Endothelial cell of umbilical vein (primary cell): ENCODE measurements at regions not wholly inside any gene's neighbourhood (a gene's known extent, or its start where the extent isn't known, plus 50 kb on each side); places are given as distances from the start of the nearest gene placed in this dataset.

Experiments used
- BruUV-seq: library from RNA; stranded (reverse); fragments of 400-500 nt; replicated peaks from 2 replicates; lab custom pipeline; 2021; lab: Mats Ljungman, UMichigan
- CTCF ChIA-PET: fragments of 300-600, 350-600 bp; sonication (Branson Sonifier 250); formaldehyde crosslinking; loops from one replicate; lab custom pipeline; 2021; ENCODE audit warnings: antibody characterized with exemption, inconsistent platforms; lab: Charles Lee
- POLR2A ChIA-PET: fragments of 300-600, 350-600 bp; sonication (Branson Sonifier 250); formaldehyde crosslinking; loops from one replicate; lab custom pipeline; 2021; ENCODE audit warnings: antibody characterized with exemption, inconsistent platforms; lab: Charles Lee
- DNase-seq: peaks from one replicate; pipeline ENCODE4 v3.0.0-alpha.2; 2011; ENCODE audit warnings: low read depth, low spot score
- FAIRE-seq: peaks from 2 replicates; lab custom pipeline; 2011; peaks lifted over from hg19 to GRCh38; lab: Jason Lieb, UNC
- H2AFZ ChIP-seq: 2 replicates; pipeline ENCODE4 v1.6.0; 2012; ENCODE audit warnings: low read depth, low read length, control low read depth, inconsistent platforms
- H3K27ac ChIP-seq: 2 replicates; pipeline ENCODE4 v1.5.1; 2011; ENCODE audit warnings: low read depth, mild to moderate bottlenecking, control low read depth, low read length, moderate library complexity; ENCODE audit not compliant: insufficient read depth
- H3K27me3 ChIP-seq, 2 experiments: 2 replicates each; pipeline versions ENCODE4 v1.6.0 to v1.6.1; 2011; ENCODE audit warnings: low read length in 2 of 2, mixed read lengths in 1 of 2; ENCODE audit not compliant: control insufficient read depth in 2 of 2, insufficient read depth in 2 of 2
- H3K36me3 ChIP-seq, 2 experiments: 2 replicates in 1 of 2; 3 replicates in 1 of 2; pipeline ENCODE4 v1.5.1; 2011; ENCODE audit warnings: low read length in 2 of 2, mild to moderate bottlenecking in 1 of 2, moderate library complexity in 1 of 2; ENCODE audit not compliant: control insufficient read depth in 2 of 2, insufficient read depth in 2 of 2; ENCODE audit errors: extremely low read depth in 1 of 2
- H3K4me1 ChIP-seq: 3 replicates; pipeline ENCODE4 v1.5.1; 2011; ENCODE audit warnings: mild to moderate bottlenecking, low read length; ENCODE audit not compliant: control insufficient read depth, insufficient read depth; ENCODE audit errors: extremely low read depth
- H3K4me2 ChIP-seq: 2 replicates; pipeline ENCODE4 v1.6.1; 2011; ENCODE audit warnings: low read length, control low read depth, mixed read lengths; ENCODE audit not compliant: insufficient read depth
- H3K4me3 ChIP-seq, 3 experiments: fragments of 200-600 bp in 1 of 3; sonication (generic), shearing (Covaris generic) in 1 of 3; replicated peaks in 1 of 3; 2 replicates each; pipeline ENCODE4 v1.5.1; 2011 to 2016; ENCODE audit warnings: control low read depth in 3 of 3, low read length in 3 of 3, mild to moderate bottlenecking in 2 of 3, inconsistent platforms in 1 of 3, low read depth in 1 of 3, moderate library complexity in 1 of 3; ENCODE audit not compliant: insufficient read depth in 1 of 3
- H3K79me2 ChIP-seq: 2 replicates; pipeline ENCODE4 v1.6.0; 2012; ENCODE audit warnings: low read length, inconsistent platforms; ENCODE audit not compliant: control insufficient read depth, insufficient read depth
- H3K9ac ChIP-seq: replicated peaks from 2 replicates; pipeline ENCODE3; 2011; ENCODE audit warnings: low read length, control low read depth; ENCODE audit not compliant: insufficient read depth; ENCODE audit errors: extremely low read depth
- H3K9me1 ChIP-seq: replicated peaks from 3 replicates; pipeline ENCODE4 v1.6.0; 2011; ENCODE audit warnings: mild to moderate bottlenecking, low read length; ENCODE audit not compliant: control insufficient read depth, insufficient read depth; ENCODE audit errors: extremely low read depth
- H3K9me3 ChIP-seq: replicated peaks from 2 replicates; pipeline ENCODE4 v1.5.1; 2012; ENCODE audit warnings: low read length, inconsistent platforms; ENCODE audit not compliant: control insufficient read depth, insufficient read depth
- H4K20me1 ChIP-seq: replicated peaks from 2 replicates; pipeline ENCODE3; 2011; ENCODE audit warnings: mild to moderate bottlenecking, low read length; ENCODE audit not compliant: control insufficient read depth, insufficient read depth; ENCODE audit errors: extremely low read depth
- CTCF ChIP-seq, 2 donors: IDR thresholded peaks; 1 replicate in 1 of 2; 2 replicates in 1 of 2; pipeline ENCODE4 v1.5.1; 2011; ENCODE audit warnings: low read length in 2 of 2, mild to moderate bottlenecking in 2 of 2, moderate library complexity in 2 of 2, control low read depth in 1 of 2, inconsistent platforms in 1 of 2, low read depth in 1 of 2; ENCODE audit not compliant: insufficient read depth in 1 of 2; ENCODE audit errors: extremely low read depth in 1 of 2
- EZH2 ChIP-seq: IDR thresholded peaks from 2 replicates; pipeline ENCODE4 v1.6.1; 2012; ENCODE audit warnings: borderline replicate concordance, low read depth, mild to moderate bottlenecking, moderate library complexity, low read length, inconsistent platforms; ENCODE audit not compliant: severe bottlenecking
- GATA2 ChIP-seq: IDR thresholded peaks from 2 replicates; pipeline ENCODE4 v1.7.0; 2011; ENCODE audit warnings: low read depth, mild to moderate bottlenecking, moderate library complexity, mixed read lengths, low read length; ENCODE audit not compliant: insufficient read length, insufficient read depth
- JUN ChIP-seq: IDR thresholded peaks from 2 replicates; pipeline ENCODE4 v1.6.1; 2011; ENCODE audit warnings: borderline replicate concordance, low read depth; ENCODE audit not compliant: insufficient read length, insufficient read depth
- MYC ChIP-seq: IDR thresholded peaks from one replicate; pipeline ENCODE4 v1.6.1; 2011; ENCODE audit warnings: mild to moderate bottlenecking, low read depth, low read length
- POLR2A ChIP-seq: IDR thresholded peaks from 2 replicates; pipeline ENCODE4 v1.6.1; 2012; ENCODE audit warnings: low read depth, mild to moderate bottlenecking, control low read depth, low read length
- POLR2AphosphoS5 ChIP-seq: IDR thresholded peaks from 2 replicates; pipeline ENCODE4 v1.6.1; 2012; ENCODE audit warnings: low read depth, mild to moderate bottlenecking, control low read depth, low read length, moderate library complexity; ENCODE audit not compliant: insufficient read depth
- dilution Hi-C: fragments of 300-500 bp; cut with MboI; formaldehyde crosslinking; loops from one replicate; pipeline ENCODE4 v1.15.0; 2019; ENCODE audit warnings: low sequenced_read_pairs; ENCODE audit not compliant: extremely low pct_ligation_motif_present
- intact Hi-C: fragments of 100-400 bp; cut with micrococcal nuclease; formaldehyde crosslinking; loops from one replicate; pipeline ENCODE4 v1.10.0; 2022

- TF ChIP-seq POLR2A = no peak
- no peak for TF ChIP-seq POLR2AphosphoS5
- TF ChIP-seq CTCF (IDR thresholded peaks at IDR 0.05; ENCODE audit: extremely low read depth in 1 of 2, insufficient read depth in 1 of 2, low read depth in 1 of 2, low read length in 2 of 2) = no peak
- no peak for TF ChIP-seq JUN
- TF ChIP-seq MYC = no peak
- intact Hi-C loops = no loop called here
Measured at GRCh38 chr20:60993433-60994044, 258.5 kb upstream of the CDH4 start.

GRCh38 chr20:60999250-60999649 lies 252.8 kb upstream of the CDH4 start:
- no TSS peak for BruUV-seq
- H3K27me3 ChIP-seq = no peaks in the 10 kb centered on the region
- dilution Hi-C loops (no loop called here), intact Hi-C loops (no loop called here)
- ChIA-PET CTCF (no interaction called here), POLR2A (no interaction called here)
- no peak overlapping the region for H3K4me2 ChIP-seq
- peaks cover 17% of the 10 kb centered on the region for H3K9me3 ChIP-seq
- TF ChIP-seq CTCF (IDR thresholded peaks at IDR 0.05; ENCODE audit: extremely low read depth in 1 of 2, insufficient read depth in 1 of 2, low read depth in 1 of 2, low read length in 2 of 2) (no peak), GATA2 (no peak), MYC (no peak), JUN (no peak), POLR2AphosphoS5 (no peak), EZH2 (no peak)
- H3K79me2 ChIP-seq = no peaks in the 10 kb centered on the region
- no peak overlapping the region for H3K4me3 ChIP-seq
- H3K36me3 ChIP-seq = no peaks in the 10 kb centered on the region
- FAIRE-seq (no peak), DNase-seq (no peak)
- H3K4me1 ChIP-seq = no peaks in the 10 kb centered on the region
- no peaks in the 10 kb centered on the region for H4K20me1 ChIP-seq
- no peaks in the 10 kb centered on the region for H3K9me1 ChIP-seq
- no peak overlapping the region for H3K27ac ChIP-seq
- no peak overlapping the region for H3K9ac ChIP-seq
- H2AFZ ChIP-seq = no peak overlapping the region

More at GRCh38 chr20:60993433-60994044, 258.5 kb upstream of the CDH4 start:
- Histone ChIP-seq H3K27ac (no peak overlapping the region), H3K4me1 (no peaks in the 10 kb centered on the region), H3K9me1 (no peaks in the 10 kb centered on the region), H3K79me2 (no peaks in the 10 kb centered on the region), H4K20me1 (no peaks in the 10 kb centered on the region), H3K4me2 (no peak overlapping the region), H3K27me3 (no peaks in the 10 kb centered on the region), H3K4me3 (no peak overlapping the region), H2AFZ (no peak overlapping the region), H3K36me3 (no peaks in the 10 kb centered on the region), H3K9ac (no peak overlapping the region), H3K9me3 (peaks cover 2% of the 10 kb centered on the region)
- CTCF ChIA-PET = no interaction called here
- dilution Hi-C loops = no loop called here
- BruUV-seq = no TSS peak
- FAIRE-seq = no peak
- POLR2A ChIA-PET = no interaction called here
- no peak for DNase-seq
